Endothelial cell of hepatic sinusoid (primary cell): ENCODE measurements at regions not wholly inside any gene's neighbourhood (a gene's known extent, or its start where the extent isn't known, plus 50 kb on each side); places are given as distances from the start of the nearest gene placed in this dataset.
"Not testable (repeated sequence)": the region's sequence is repeated elsewhere in the genome, so short reads cannot be mapped to it uniquely, and the experiment has no call there.

Experiments
- in situ Hi-C: cut with HindIII; loops from 2 replicates; pipeline ENCODE4 v1.10.0; 2017; ENCODE audit warnings: low sequenced_read_pairs

DNA sequence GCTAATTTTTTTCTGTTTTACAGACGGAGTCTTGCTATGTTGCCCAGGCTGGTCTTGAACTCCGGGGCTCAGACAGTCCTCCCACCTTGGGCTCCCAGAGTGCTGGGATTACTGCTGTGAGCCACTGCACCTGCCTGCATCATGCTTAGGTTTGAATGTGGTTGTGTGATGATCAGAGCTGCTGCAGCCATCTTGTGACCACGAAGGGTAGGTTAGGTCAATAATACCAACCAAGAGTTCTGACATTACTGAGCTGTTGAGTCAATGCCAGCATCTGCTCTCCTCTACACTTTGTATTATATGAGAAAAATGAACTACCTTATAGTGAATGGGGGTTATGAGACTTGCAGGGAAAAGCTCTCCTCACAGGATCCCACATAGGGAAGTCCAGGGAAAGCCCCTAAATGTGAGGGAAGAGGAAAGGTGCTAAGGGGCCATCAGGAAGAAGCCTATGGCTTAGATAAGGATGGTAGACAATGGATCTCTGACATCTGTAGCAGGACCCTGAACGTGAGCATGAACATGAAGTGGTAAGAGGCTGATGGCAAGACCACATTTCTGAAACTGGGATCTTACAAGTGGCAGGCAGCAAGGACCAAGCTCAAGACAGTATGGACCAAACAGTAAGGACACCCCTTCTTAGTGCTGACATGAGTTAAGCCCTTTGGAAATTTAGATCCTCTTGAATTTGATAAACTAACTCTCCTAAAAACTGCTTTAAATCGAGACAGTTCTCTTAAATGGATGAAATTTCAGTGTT is 75.7 kb upstream of the ZNF169 start:
- in situ Hi-C loops: no loop called here

GRCh38 chr9:94188246-94188645 is 70.9 kb upstream of the ZNF169 start:
- in situ Hi-C loops: no loop called here

DNA sequence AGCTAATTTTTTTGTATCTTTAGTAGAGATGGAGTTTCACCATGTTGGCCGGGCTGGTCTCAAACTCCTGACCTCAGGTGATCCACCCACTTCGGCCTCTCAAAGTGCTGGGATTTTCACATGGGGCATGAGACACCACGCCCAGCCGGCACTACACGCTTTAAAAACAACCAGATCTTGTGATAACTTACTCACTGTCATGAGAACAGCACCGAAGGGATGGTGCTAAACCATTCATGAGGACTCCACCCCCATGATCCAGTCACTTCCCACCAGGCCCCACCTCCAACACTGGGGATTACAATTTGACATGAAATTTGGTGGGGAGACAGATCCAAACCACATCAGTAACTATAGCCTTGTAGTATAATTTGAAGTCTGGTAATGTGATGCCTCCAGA is 67.4 kb upstream of the ZNF169 start:
- in situ Hi-C loops: not testable (repeated sequence)

GRCh38 chr9:94198414-94198813 is 60.7 kb upstream of the ZNF169 start:
- in situ Hi-C loops: no loop called here

DNA sequence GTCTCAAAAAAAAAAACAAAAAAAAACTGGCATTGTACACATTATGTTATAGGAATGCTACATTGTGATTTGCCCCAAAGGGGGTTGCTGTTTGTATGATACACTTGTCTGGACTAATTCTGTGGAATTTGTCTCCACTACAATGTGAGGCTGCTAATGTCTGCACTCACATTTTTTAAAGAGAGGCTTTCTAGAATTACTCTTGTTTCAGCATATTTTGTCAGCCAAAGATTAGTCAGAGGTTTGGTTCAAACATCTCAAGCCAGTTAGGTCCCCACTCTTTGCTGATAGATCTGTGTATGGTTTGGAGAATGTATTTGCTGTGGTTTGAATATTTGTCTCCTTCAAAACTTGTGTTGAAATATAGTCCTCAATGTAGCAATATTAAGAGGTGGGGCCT is 59.3 kb upstream of the ZNF169 start:
- in situ Hi-C loops: no loop called here

GRCh38 chr9:94204174-94204573 is 54.9 kb upstream of the ZNF169 start:
- in situ Hi-C loops: no loop called here

- in situ Hi-C loops: no loop called here
Observed at GRCh38 chr9:94207781-94208180, 51.3 kb upstream of the ZNF169 start.
